ENCODE measurements at regions not wholly inside any gene's neighbourhood (a gene's known extent, or its start where the extent isn't known, plus 50 kb on each side); places are given as distances from the start of the nearest gene placed in this dataset.

DNA sequence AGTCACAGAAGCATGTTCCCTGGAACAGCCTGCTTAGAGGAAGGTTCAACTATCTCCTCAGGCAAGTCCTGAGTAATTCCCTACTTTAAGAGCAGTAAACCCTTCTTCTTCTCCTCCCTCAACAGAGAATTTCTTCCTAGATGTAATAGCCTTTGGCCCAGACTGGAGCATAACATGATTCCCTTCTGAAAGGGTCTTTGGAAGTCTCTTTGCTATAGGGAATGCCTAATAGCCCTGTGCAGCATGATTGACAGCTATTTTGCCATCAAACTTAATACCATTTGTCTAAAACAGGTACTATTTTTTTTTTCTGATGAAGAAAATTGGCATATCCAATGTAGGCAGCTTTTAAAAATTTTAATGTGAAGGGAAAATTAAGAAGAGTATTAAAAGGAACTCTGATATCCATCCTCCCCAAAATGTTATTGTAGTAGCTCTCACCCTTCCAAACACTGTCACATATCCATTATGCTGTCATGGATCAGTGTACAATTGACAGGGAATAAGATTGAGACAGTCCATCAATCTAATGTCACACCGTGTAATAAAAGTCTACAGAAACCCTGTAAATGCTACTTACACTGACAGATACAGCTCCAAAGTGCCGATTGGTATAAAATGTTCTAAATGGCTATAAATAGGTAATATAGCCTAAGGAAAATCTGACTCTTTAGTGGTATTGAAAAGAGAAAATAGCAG lies 884.6 kb downstream of the TTLL7 start:
- H3K36me3 ChIP-seq (ENCODE audit: control insufficient read depth, insufficient read depth, low read length), result no peaks in the 10 kb centered on the region
- 100% methylated on average over 1 of the region's 2 CpGs; no CpG with 5 or more reads in 1 of the 2 experiments for WGBS, 2 experiments (ENCODE audit: insufficient coverage in 2 of 2)
- H3K27ac ChIP-seq (ENCODE audit: low read depth, low read length, severe bottlenecking), result no peak overlapping the region
- no peaks in the 10 kb centered on the region for H3K4me1 ChIP-seq (ENCODE audit: control insufficient read depth, insufficient read depth, low read length, poor library complexity, severe bottlenecking)
- no peak overlapping the region for H3K4me3 ChIP-seq (ENCODE audit: extremely low read depth, insufficient read depth, low read length, poor library complexity, severe bottlenecking)
- H3K9me3 ChIP-seq (ENCODE audit: control insufficient read depth, low read length), result no peaks in the 10 kb centered on the region

DNA sequence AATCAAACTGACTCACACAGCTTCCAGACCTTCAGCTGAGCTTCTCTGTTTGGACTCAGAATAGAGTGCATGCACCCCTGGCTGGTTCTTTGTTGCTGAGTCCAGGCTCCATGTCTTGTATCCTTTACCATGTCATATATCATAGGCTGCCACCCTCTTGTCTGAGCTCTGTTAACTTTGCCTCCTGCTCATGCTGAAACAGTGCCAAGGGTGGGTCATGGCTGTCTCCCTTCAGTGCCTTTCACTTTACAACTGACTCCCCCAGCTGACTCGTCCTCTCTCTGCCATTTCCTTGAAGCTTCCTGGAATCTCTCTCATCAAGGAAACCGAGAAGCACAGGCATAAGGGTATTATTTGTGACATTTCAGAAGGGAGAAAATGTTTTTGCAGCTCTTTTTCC lies 885.3 kb downstream of the TTLL7 start:
- H3K4me3 ChIP-seq (ENCODE audit: extremely low read depth, insufficient read depth, low read length, poor library complexity, severe bottlenecking), result no peak overlapping the region
- no peak overlapping the region for H3K27ac ChIP-seq (ENCODE audit: low read depth, low read length, severe bottlenecking)
- H3K36me3 ChIP-seq (ENCODE audit: control insufficient read depth, insufficient read depth, low read length), result no peaks in the 10 kb centered on the region
- WGBS, 2 experiments (ENCODE audit: insufficient coverage in 2 of 2), result no CpG with 5 or more reads among the region's 2 CpGs
- no peaks in the 10 kb centered on the region for H3K9me3 ChIP-seq (ENCODE audit: control insufficient read depth, low read length)
- no peaks in the 10 kb centered on the region for H3K4me1 ChIP-seq (ENCODE audit: control insufficient read depth, insufficient read depth, low read length, poor library complexity, severe bottlenecking)

DNA sequence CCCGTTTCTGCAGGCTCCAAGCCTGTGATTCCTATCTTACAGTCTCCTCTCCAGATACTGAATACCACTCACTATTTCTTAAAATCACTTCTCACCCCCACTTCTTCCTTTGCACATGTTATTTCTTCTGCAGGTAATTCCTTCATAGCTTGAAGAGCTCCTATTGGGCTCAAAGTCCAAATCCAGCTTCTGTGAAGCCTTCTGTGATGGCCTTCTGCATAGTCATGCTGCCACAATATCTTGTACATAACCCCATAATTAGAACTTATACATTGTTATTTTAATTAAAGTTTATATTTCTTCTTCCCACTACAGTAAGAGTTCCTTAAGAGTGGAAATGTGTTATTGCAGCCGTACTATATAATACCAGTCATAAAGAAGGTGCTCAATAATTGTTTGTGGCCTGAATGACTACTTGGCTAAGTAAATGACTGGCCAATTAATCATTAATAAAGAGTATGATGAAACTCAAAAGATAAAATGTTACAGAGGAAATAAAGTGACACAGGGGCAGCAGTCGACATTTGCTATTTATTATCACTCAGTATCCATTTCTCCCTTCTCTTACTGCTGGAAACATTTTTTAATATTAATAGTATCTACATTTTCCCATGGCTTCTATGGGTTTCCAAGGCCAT lies 886.6 kb downstream of the TTLL7 start:
- Histone ChIP-seq H3K4me3 (ENCODE audit: extremely low read depth, insufficient read depth, low read length, poor library complexity, severe bottlenecking) (no peak overlapping the region), H3K4me1 (ENCODE audit: control insufficient read depth, insufficient read depth, low read length, poor library complexity, severe bottlenecking) (no peaks in the 10 kb centered on the region), H3K36me3 (ENCODE audit: control insufficient read depth, insufficient read depth, low read length) (no peaks in the 10 kb centered on the region), H3K27ac (ENCODE audit: low read depth, low read length, severe bottlenecking) (no peak overlapping the region), H3K9me3 (ENCODE audit: control insufficient read depth, low read length) (no peaks in the 10 kb centered on the region)
- WGBS, 2 experiments (ENCODE audit: insufficient coverage in 2 of 2), result 100% methylated on average over 1 of the region's 3 CpGs

DNA sequence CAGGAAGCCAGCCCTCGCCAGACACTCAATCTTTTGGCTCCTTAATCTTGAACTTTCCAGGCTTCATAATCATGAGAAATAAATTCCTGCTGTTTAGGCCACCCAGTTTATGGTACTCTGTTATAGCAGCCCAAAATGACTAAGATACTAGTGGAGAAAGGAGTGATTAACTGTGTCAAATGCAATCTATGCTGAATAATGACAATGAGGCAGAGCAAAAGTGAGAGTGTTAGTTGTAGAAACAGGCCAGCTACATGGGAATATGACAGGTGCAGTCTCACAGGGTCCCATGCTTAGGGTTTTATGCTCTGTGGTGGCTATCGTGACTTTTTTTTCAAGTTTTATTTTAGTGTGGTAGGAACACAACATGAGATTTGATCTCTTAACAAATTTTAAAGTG lies 888.8 kb downstream of the TTLL7 start:
- WGBS, 2 experiments (ENCODE audit: insufficient coverage in 2 of 2), result 85% methylated on average over 1 of the region's 2 CpGs; no CpG with 5 or more reads in 1 of the 2 experiments
- Histone ChIP-seq H3K36me3 (ENCODE audit: control insufficient read depth, insufficient read depth, low read length) (no peaks in the 10 kb centered on the region), H3K4me1 (ENCODE audit: control insufficient read depth, insufficient read depth, low read length, poor library complexity, severe bottlenecking) (no peaks in the 10 kb centered on the region), H3K27ac (ENCODE audit: low read depth, low read length, severe bottlenecking) (no peak overlapping the region), H3K9me3 (ENCODE audit: control insufficient read depth, low read length) (no peaks in the 10 kb centered on the region), H3K4me3 (ENCODE audit: extremely low read depth, insufficient read depth, low read length, poor library complexity, severe bottlenecking) (no peak overlapping the region)

DNA sequence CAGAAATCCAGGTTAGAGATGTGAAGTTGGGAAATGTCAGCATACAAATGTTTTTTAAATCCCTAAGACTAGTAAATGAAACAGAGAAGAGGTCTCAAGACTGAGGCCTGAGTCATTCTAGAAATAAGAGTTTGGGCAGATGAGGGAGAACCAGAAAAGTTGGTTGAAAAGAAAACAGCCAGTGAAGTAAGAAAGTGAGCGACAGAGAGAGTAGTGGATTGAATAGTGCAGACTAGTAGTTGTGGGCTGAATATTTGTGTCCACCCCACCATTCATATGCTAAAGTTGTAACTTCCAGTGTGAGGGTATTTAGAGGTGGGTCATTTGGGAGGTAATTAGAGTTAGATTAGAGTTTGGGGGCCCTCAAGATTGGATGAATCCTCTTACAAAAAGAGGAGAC lies 889.2 kb downstream of the TTLL7 start:
- no peak overlapping the region for H3K4me3 ChIP-seq (ENCODE audit: extremely low read depth, insufficient read depth, low read length, poor library complexity, severe bottlenecking)
- no peaks in the 10 kb centered on the region for H3K9me3 ChIP-seq (ENCODE audit: control insufficient read depth, low read length)
- WGBS, 2 experiments (ENCODE audit: insufficient coverage in 2 of 2), result 100% methylated on average over 1 of the region's 1 CpG; no CpG with 5 or more reads in 1 of the 2 experiments
- H3K36me3 ChIP-seq (ENCODE audit: control insufficient read depth, insufficient read depth, low read length), result no peaks in the 10 kb centered on the region
- H3K27ac ChIP-seq (ENCODE audit: low read depth, low read length, severe bottlenecking), result no peak overlapping the region
- H3K4me1 ChIP-seq (ENCODE audit: control insufficient read depth, insufficient read depth, low read length, poor library complexity, severe bottlenecking), result no peaks in the 10 kb centered on the region

DNA sequence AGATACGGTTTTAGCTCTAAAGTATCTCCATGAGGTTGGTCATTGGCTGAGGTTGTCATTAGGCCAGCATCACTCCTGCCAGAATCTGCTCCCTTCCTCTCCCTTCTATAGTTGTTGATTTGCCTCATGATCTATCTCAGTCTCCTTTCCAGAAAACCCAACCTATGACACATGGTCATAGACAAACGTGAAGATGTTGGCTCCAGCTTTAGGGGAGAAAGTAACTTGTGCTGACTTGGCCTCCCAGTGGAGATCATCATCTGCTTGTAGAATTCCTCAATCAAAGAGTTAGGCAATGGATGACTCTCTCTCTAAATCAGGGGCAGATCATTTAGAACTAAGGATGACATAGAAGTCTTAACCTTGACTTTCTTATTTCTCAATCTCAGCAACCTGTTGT lies 894.4 kb downstream of the TTLL7 start:
- Histone ChIP-seq H3K36me3 (ENCODE audit: control insufficient read depth, insufficient read depth, low read length) (no peaks in the 10 kb centered on the region), H3K9me3 (ENCODE audit: control insufficient read depth, low read length) (no peaks in the 10 kb centered on the region), H3K27ac (ENCODE audit: low read depth, low read length, severe bottlenecking) (no peak overlapping the region), H3K4me3 (ENCODE audit: extremely low read depth, insufficient read depth, low read length, poor library complexity, severe bottlenecking) (no peak overlapping the region), H3K4me1 (ENCODE audit: control insufficient read depth, insufficient read depth, low read length, poor library complexity, severe bottlenecking) (peaks cover 20% of the 10 kb centered on the region)
- WGBS, 2 experiments (ENCODE audit: insufficient coverage in 2 of 2), result 82 to 100% methylated on average over 1 to 2 of the region's 2 CpGs

DNA sequence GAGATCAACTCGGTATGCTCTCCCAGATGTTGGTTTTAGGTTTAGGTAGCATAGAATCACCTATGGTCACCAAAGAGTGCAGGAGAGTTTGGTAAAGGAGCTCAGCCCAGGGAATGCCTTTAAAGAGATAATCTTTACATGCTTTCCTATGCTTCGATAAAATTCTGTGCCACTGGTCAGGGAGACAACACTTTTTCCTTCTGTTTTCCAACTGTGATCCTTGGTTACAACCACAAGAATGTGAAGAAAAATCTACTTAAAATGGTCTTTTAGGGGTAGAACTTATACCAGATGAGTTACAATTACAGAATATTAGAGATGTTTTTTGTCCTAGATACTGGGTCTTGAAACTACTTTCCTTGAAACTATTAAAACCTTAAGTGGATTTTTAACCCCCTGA lies 895.6 kb downstream of the TTLL7 start:
- Histone ChIP-seq H3K4me1 (ENCODE audit: control insufficient read depth, insufficient read depth, low read length, poor library complexity, severe bottlenecking) (peaks cover 20% of the 10 kb centered on the region), H3K9me3 (ENCODE audit: control insufficient read depth, low read length) (no peaks in the 10 kb centered on the region), H3K36me3 (ENCODE audit: control insufficient read depth, insufficient read depth, low read length) (no peaks in the 10 kb centered on the region), H3K4me3 (ENCODE audit: extremely low read depth, insufficient read depth, low read length, poor library complexity, severe bottlenecking) (no peak overlapping the region), H3K27ac (ENCODE audit: low read depth, low read length, severe bottlenecking) (no peak overlapping the region)
- WGBS, 2 experiments (ENCODE audit: insufficient coverage in 2 of 2), result 100% methylated on average over 1 to 2 of the region's 2 CpGs

DNA sequence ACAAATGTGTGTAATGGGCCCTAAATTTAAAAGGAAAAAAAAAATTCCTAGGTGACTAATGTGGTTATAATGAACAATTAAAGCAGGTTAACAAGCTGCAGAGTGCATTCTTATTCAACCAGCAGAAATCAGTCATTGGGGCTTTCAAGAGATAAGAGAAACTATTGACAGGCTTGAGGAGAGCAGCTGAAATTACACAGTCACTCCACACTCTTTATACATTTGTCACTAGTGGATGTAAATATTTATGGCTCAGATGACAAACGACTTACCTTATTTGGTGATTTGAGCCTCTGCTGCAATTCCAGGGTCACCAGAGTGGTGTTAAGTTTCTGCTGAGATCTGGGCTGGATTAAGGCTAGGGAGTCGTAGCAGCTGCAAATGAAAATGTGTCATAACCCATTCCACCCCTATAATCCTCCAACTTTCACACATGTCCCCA lies 896.3 kb downstream of the TTLL7 start:
- no CpG with 5 or more reads among the region's 2 CpGs for whole genome bisulfite sequencing, 2 experiments (ENCODE audit: insufficient coverage in 2 of 2)
- H3K4me1 ChIP-seq (ENCODE audit: control insufficient read depth, insufficient read depth, low read length, poor library complexity, severe bottlenecking), result peaks cover 20% of the 10 kb centered on the region
- no peak overlapping the region for H3K4me3 ChIP-seq (ENCODE audit: extremely low read depth, insufficient read depth, low read length, poor library complexity, severe bottlenecking)
- peak overlapping the region; percentile 66 for H3K27ac ChIP-seq (ENCODE audit: low read depth, low read length, severe bottlenecking)
- H3K9me3 ChIP-seq (ENCODE audit: control insufficient read depth, low read length), result no peaks in the 10 kb centered on the region
- no peaks in the 10 kb centered on the region for H3K36me3 ChIP-seq (ENCODE audit: control insufficient read depth, insufficient read depth, low read length)

DNA sequence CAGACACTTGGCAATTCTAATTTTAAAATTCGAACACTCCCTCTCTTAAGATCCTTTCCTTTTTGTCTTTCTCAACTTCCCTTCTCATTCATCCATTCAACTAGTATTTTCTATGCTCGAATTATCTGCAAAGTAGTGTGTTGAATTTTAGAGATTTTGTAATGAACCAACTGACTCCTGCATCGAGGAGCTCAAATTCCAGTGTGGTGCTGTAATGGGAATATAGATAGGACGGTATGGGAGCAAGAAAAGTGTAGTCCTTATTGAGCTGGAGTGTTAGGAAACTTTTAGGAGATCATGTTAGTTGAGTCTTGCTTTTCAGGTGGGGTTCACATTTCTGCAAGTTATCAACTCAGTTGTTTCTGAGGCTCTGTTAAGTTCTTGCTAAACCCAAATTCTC lies 897.5 kb downstream of the TTLL7 start:
- Histone ChIP-seq H3K27ac (ENCODE audit: low read depth, low read length, severe bottlenecking) (no peak overlapping the region), H3K36me3 (ENCODE audit: control insufficient read depth, insufficient read depth, low read length) (no peaks in the 10 kb centered on the region), H3K9me3 (ENCODE audit: control insufficient read depth, low read length) (no peaks in the 10 kb centered on the region), H3K4me1 (ENCODE audit: control insufficient read depth, insufficient read depth, low read length, poor library complexity, severe bottlenecking) (peaks cover 20% of the 10 kb centered on the region), H3K4me3 (ENCODE audit: extremely low read depth, insufficient read depth, low read length, poor library complexity, severe bottlenecking) (no peak overlapping the region)
- 77 to 86% methylated on average over 2 of the region's 4 CpGs for WGBS, 2 experiments (ENCODE audit: insufficient coverage in 2 of 2)

DNA sequence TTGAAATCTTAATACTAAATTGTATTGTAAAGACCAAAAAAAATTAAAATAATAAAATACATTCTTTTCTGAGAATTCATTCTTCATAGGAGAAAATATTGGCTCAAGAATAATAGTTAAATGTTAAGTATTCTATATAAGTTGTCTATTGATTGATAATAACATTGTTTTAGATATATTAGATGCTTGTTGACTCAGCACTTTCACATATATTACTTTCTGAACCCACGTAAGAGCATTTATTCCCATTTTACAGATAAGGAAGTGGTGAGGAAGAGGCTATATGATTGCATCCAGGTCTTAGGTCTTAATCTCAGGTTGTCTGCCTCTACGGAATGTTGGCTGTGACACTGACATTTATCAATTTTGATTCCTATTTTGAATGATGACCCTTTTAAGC lies 898.8 kb downstream of the TTLL7 start:
- no peak overlapping the region for H3K4me3 ChIP-seq (ENCODE audit: extremely low read depth, insufficient read depth, low read length, poor library complexity, severe bottlenecking)
- peaks cover 20% of the 10 kb centered on the region for H3K4me1 ChIP-seq (ENCODE audit: control insufficient read depth, insufficient read depth, low read length, poor library complexity, severe bottlenecking)
- H3K9me3 ChIP-seq (ENCODE audit: control insufficient read depth, low read length), result no peaks in the 10 kb centered on the region
- no peak overlapping the region for H3K27ac ChIP-seq (ENCODE audit: low read depth, low read length, severe bottlenecking)
- WGBS, 2 experiments (ENCODE audit: insufficient coverage in 2 of 2), result 100% methylated on average over 1 of the region's 2 CpGs; no CpG with 5 or more reads in 1 of the 2 experiments
- no peaks in the 10 kb centered on the region for H3K36me3 ChIP-seq (ENCODE audit: control insufficient read depth, insufficient read depth, low read length)

DNA sequence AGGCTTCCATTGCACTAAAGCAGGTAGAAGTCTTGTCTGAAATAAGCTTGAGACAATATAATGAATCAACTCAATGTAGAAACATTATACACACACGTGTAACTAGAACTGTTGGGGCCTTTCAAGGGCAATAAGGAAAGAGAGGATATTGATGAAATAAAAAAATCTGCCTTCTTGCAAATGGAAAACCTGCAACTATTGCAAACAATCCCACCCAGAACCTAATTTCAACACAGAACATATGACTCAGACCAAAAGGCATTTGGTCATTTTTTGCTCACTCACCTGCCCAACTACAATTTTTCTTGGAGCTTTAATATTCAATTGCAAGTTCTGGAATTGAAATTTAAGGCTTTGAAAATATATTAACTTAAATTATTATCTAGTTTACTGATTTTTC lies 900.1 kb downstream of the TTLL7 start:
- H3K9me3 ChIP-seq (ENCODE audit: control insufficient read depth, low read length), result no peaks in the 10 kb centered on the region
- H3K27ac ChIP-seq (ENCODE audit: low read depth, low read length, severe bottlenecking), result no peak overlapping the region
- H3K4me1 ChIP-seq (ENCODE audit: control insufficient read depth, insufficient read depth, low read length, poor library complexity, severe bottlenecking), result peaks cover 20% of the 10 kb centered on the region
- no peak overlapping the region for H3K4me3 ChIP-seq (ENCODE audit: extremely low read depth, insufficient read depth, low read length, poor library complexity, severe bottlenecking)
- WGBS, 2 experiments (ENCODE audit: insufficient coverage in 2 of 2), result no CpG with 5 or more reads among the region's 1 CpG
- no peaks in the 10 kb centered on the region for H3K36me3 ChIP-seq (ENCODE audit: control insufficient read depth, insufficient read depth, low read length)

All from mesodermal cell (in vitro differentiated cells).